OCI-LY7 (cell line): ENCODE measurements at regions not wholly inside any gene's neighbourhood (a gene's known extent, or its start where the extent isn't known, plus 50 kb on each side); places are given as distances from the start of the nearest gene placed in this dataset.

Experiments used
- BruUV-seq: library from RNA; stranded (reverse); fragments of 400-500 nt; replicated peaks from 2 replicates; lab custom pipeline; 2021; lab: Mats Ljungman, UMichigan
- CTCF ChIA-PET: fragments of 300-600 bp; sonication (Branson Sonifier 250); formaldehyde crosslinking; loops from one replicate; lab custom pipeline; 2022; ENCODE audit warnings: antibody characterized with exemption; ENCODE audit not compliant: unreplicated experiment; lab: Charles Lee
- POLR2A ChIA-PET: fragments of 300-600 bp; sonication (Branson Sonifier 250); formaldehyde crosslinking; loops from one replicate; lab custom pipeline; 2022; ENCODE audit warnings: antibody characterized with exemption; lab: Charles Lee
- DNase-seq: peaks from one replicate; pipeline ENCODE4 v3.0.0-alpha.2; 2015; ENCODE audit warnings: low spot score
- H2AFZ ChIP-seq: fragments of 200-600 bp; sonication (generic), shearing (Covaris generic); 2 replicates; pipeline ENCODE4 v1.6.1; 2014; ENCODE audit warnings: mild to moderate bottlenecking, antibody characterized with exemption, low read length, moderate library complexity
- H3K27ac ChIP-seq: fragments of 200-600 bp; sonication (generic); 2 replicates; pipeline ENCODE4 v1.5.1; 2014; ENCODE audit warnings: mixed run types, low read depth, mild to moderate bottlenecking, moderate library complexity, low read length, inconsistent platforms; ENCODE audit not compliant: poor library complexity, severe bottlenecking
- H3K36me3 ChIP-seq: fragments of 200-600 bp; sonication (generic); 2 replicates; pipeline ENCODE4 v1.6.1; 2014; ENCODE audit warnings: mild to moderate bottlenecking, antibody characterized with exemption, low read length, moderate library complexity, mixed read lengths; ENCODE audit not compliant: insufficient read depth
- H3K4me1 ChIP-seq: fragments of 200-600 bp; sonication (generic); 2 replicates; pipeline ENCODE4 v1.5.1; 2014; ENCODE audit warnings: mild to moderate bottlenecking, low read length; ENCODE audit not compliant: insufficient read depth, poor library complexity, severe bottlenecking
- H3K4me2 ChIP-seq: fragments of 200-600 bp; sonication (generic); 2 replicates; pipeline ENCODE4 v1.6.1; 2014; ENCODE audit warnings: mild to moderate bottlenecking, low read length
- H3K4me3 ChIP-seq: fragments of 200-600 bp; sonication (generic); 2 replicates; pipeline ENCODE4 v1.5.1; 2014; ENCODE audit warnings: mild to moderate bottlenecking, low read depth, low read length; ENCODE audit not compliant: poor library complexity, severe bottlenecking
- H3K79me2 ChIP-seq: fragments of 200-600 bp; sonication (generic); 2 replicates; pipeline ENCODE4 v1.6.1; 2016; ENCODE audit warnings: low read depth, mild to moderate bottlenecking, low read length, moderate library complexity, mixed read lengths; ENCODE audit not compliant: insufficient read depth
- H3K9me2 ChIP-seq: fragments of 200-600 bp; sonication (generic); 2 replicates; pipeline ENCODE4 v1.6.1; 2016; ENCODE audit warnings: mild to moderate bottlenecking, low read length, mixed read lengths; ENCODE audit not compliant: insufficient read depth
- H3K9me3 ChIP-seq: fragments of 200-600 bp; sonication (generic); 2 replicates; pipeline ENCODE4 v1.6.1; 2014; ENCODE audit warnings: mild to moderate bottlenecking, mixed run types, low read length, mixed read lengths
- H4K20me1 ChIP-seq: fragments of 200-600 bp; sonication (generic); 2 replicates; pipeline ENCODE4 v1.6.1; 2014; ENCODE audit warnings: mild to moderate bottlenecking, antibody characterized with exemption, low read length, moderate library complexity, mixed read lengths; ENCODE audit not compliant: insufficient read depth
- EZH2phosphoT487 ChIP-seq: fragments of 200-600 bp; sonication (generic); IDR thresholded peaks from 2 replicates; pipeline ENCODE4 v1.6.1; 2018; ENCODE audit warnings: low read depth, borderline replicate concordance, mild to moderate bottlenecking, mixed run types, antibody characterized with exemption, low read length, moderate library complexity, mixed read lengths
- intact Hi-C: fragments of 100-400 bp; cut with micrococcal nuclease; formaldehyde crosslinking; loops from one replicate; pipeline ENCODE4 v1.10.0; 2022; ENCODE audit not compliant: unreplicated experiment
- TF ChIP-seq, protein P1 (sequence below): fragments of 200-600 bp; sonication (generic); conservative IDR thresholded peaks from 2 replicates; pipeline ENCODE4 v1.5.1; 2014; ENCODE audit warnings: mild to moderate bottlenecking, antibody characterized with exemption, low read length, moderate library complexity, mixed read lengths

GRCh38 chr6:167703781-167704180, 122.9 kb upstream of the AFDN start:
- no peak for TF ChIP-seq EZH2phosphoT487
- TF ChIP-seq, protein P1, sequence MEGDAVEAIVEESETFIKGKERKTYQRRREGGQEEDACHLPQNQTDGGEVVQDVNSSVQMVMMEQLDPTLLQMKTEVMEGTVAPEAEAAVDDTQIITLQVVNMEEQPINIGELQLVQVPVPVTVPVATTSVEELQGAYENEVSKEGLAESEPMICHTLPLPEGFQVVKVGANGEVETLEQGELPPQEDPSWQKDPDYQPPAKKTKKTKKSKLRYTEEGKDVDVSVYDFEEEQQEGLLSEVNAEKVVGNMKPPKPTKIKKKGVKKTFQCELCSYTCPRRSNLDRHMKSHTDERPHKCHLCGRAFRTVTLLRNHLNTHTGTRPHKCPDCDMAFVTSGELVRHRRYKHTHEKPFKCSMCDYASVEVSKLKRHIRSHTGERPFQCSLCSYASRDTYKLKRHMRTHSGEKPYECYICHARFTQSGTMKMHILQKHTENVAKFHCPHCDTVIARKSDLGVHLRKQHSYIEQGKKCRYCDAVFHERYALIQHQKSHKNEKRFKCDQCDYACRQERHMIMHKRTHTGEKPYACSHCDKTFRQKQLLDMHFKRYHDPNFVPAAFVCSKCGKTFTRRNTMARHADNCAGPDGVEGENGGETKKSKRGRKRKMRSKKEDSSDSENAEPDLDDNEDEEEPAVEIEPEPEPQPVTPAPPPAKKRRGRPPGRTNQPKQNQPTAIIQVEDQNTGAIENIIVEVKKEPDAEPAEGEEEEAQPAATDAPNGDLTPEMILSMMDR, result no peak
- no peaks in the 10 kb centered on the region for H4K20me1 ChIP-seq
- H3K4me2 ChIP-seq, result no peak overlapping the region
- no peak overlapping the region for H3K27ac ChIP-seq
- BruUV-seq, result no TSS peak
- intact Hi-C loops, result no loop called here
- no peak overlapping the region for H3K4me3 ChIP-seq
- no peaks in the 10 kb centered on the region for H3K79me2 ChIP-seq
- no peaks in the 10 kb centered on the region for H3K9me3 ChIP-seq
- peaks cover 18% of the 10 kb centered on the region for H3K4me1 ChIP-seq
- CTCF ChIA-PET, result no interaction called here
- no peak overlapping the region for H2AFZ ChIP-seq
- H3K9me2 ChIP-seq, result no peaks in the 10 kb centered on the region
- DNase-seq, result no peak
- no peaks in the 10 kb centered on the region for H3K36me3 ChIP-seq
- POLR2A ChIA-PET, result no interaction called here

DNA sequence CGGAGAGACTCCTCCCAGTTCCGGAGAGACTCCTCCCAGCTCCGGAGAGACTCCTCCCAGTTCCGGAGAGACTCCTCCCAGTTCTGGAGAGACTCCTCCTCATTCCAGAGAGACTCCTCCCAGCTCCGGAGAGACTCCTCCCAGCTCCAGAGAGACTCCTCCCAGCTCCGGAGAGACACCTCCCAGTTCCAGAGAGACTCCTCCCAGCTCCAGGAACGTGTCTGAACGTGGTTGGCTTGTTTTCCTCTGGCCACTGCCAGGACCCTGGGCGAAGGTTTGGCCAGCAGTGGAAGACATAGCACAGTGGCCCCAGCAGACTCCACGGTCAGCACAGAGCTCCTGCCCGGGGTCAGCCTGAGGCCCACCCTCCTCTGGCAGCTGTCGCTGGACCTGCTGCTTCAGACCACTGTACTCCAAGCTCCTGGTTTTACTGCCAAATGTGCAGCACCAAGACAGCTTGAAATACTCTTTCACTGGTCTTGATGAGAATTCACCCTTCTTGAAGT, 122.3 kb upstream of the AFDN start:
- intact Hi-C loops, result no loop called here
- H4K20me1 ChIP-seq, result no peaks in the 10 kb centered on the region

DNA sequence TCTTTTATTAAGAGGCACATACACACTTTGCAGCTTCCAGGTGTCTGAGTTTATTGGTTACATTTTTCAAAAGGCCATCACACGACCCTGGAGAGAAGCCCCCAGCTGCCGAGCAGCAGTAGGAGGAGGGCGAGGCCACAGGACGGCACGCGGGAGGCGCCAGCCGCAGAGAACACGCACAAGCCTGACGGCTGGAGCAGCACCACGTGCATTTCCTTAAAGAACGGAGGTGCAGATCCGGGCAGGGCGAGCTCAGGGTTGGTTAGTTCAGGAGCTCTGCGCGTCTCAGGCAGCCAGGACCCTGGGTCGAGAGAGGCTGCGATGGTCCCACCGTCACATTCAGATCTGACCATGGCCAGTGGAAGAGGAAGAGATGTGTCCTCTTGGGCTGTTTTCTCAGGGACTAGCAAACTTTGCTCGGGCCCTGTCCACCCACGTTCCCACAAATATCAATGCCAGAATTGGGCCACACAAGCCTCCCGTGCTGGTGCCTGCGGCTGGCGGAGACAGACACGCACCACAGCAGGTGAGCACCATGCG, 121.4 kb upstream of the AFDN start:
- H3K79me2 ChIP-seq, result no peaks in the 10 kb centered on the region
- H3K27ac ChIP-seq, result no peak overlapping the region
- H3K9me2 ChIP-seq, result no peaks in the 10 kb centered on the region
- BruUV-seq, result no TSS peak
- H2AFZ ChIP-seq, result no peak overlapping the region
- POLR2A ChIA-PET, result interaction anchor here (0.5 kb wide), 1 partner anchor 286 kb away, joined by 3 read pairs; no protein-coding TSS in a partner anchor
- no peak for DNase-seq
- no peaks in the 10 kb centered on the region for H4K20me1 ChIP-seq
- no peak overlapping the region for H3K4me3 ChIP-seq
- H3K4me1 ChIP-seq, result peaks cover 5% of the 10 kb centered on the region
- CTCF ChIA-PET, result no interaction called here
- no peak overlapping the region for H3K4me2 ChIP-seq
- intact Hi-C loops, result no loop called here
- no peaks in the 10 kb centered on the region for H3K36me3 ChIP-seq
- TF ChIP-seq EZH2phosphoT487, result no peak
- TF ChIP-seq, protein P1, result no peak
- H3K9me3 ChIP-seq, result no peaks in the 10 kb centered on the region

More for the DNA sequence above, 122.3 kb upstream of the AFDN start:
- Histone ChIP-seq H2AFZ (no peak overlapping the region), H3K4me2 (no peak overlapping the region), H3K4me3 (no peak overlapping the region), H3K4me1 (peaks cover 12% of the 10 kb centered on the region), H3K79me2 (no peaks in the 10 kb centered on the region), H3K9me3 (no peaks in the 10 kb centered on the region), H3K9me2 (no peaks in the 10 kb centered on the region), H3K36me3 (no peaks in the 10 kb centered on the region), H3K27ac (no peak overlapping the region)
- BruUV-seq, result no TSS peak
- TF ChIP-seq, protein P1, result no peak
- no peak for TF ChIP-seq EZH2phosphoT487
- CTCF ChIA-PET, result no interaction called here
- POLR2A ChIA-PET, result interaction anchor here (0.5 kb wide), 1 partner anchor 287 kb away, joined by 3 read pairs; no protein-coding TSS in a partner anchor
- no peak for DNase-seq
